ENCODE measurements at regions not wholly inside any gene's neighbourhood (a gene's known extent, or its start where the extent isn't known, plus 50 kb on each side); places are given as distances from the start of the nearest gene placed in this dataset.

GRCh38 chr12:94783343-94783742 lies 133.0 kb upstream of the TMCC3 start (continued):
- TF ChIP-seq PBX3 (CRISPR knock-in tag; IDR thresholded peaks at IDR 0.05; ENCODE audit: borderline replicate concordance), result no peak
- TF ChIP-seq KDM6A (CRISPR knock-in tag; IDR thresholded peaks at IDR 0.05; ENCODE audit: low read depth), result no peak
- no peak for TF ChIP-seq GPBP1L1 (CRISPR knock-in tag; IDR thresholded peaks at IDR 0.05)
- no peak for TF ChIP-seq RBAK (CRISPR knock-in tag; IDR thresholded peaks at IDR 0.05)

GRCh38 chr12:94781835-94782234 lies 131.5 kb upstream of the TMCC3 start:
- FAIRE-seq, result no peak
- Histone ChIP-seq H4K20me1 (ENCODE audit: insufficient read depth, low read length) (no peaks in the 10 kb centered on the region), H3K9ac (ENCODE audit: insufficient read depth, low read depth, low read length) (no peak overlapping the region), H3K4me1 (ENCODE audit: insufficient read depth, low read length) (no peaks in the 10 kb centered on the region), H3K79me2 (ENCODE audit: insufficient read depth, low read length) (no peaks in the 10 kb centered on the region), H3K27ac (ENCODE audit: extremely low read length, insufficient read depth, low read length) (no peak overlapping the region), H3K27me3 (ENCODE audit: control insufficient read depth in 1 of 2, insufficient read depth in 2 of 2, low read length in 2 of 2) (0 out of 5 replicates have a peak, but pooled peaks cover 0 to 4% of the 10 kb centered on the region in 2 experiments), H3K9me3 (ENCODE audit: low read length) (no peaks in the 10 kb centered on the region), H3K4me3 (replicated peaks in 1 of 3; ENCODE audit: insufficient read depth in 1 of 3, low read depth in 2 of 3, low read length in 3 of 3) (no peak overlapping the region), H2AFZ (ENCODE audit: low read length) (no peak overlapping the region), H3K36me3 (replicated peaks in 1 of 2; ENCODE audit: control insufficient read depth in 1 of 2, insufficient read depth in 2 of 2, low read length in 2 of 2) (no peaks in the 10 kb centered on the region), H3K4me2 (ENCODE audit: low read depth, low read length) (no peak overlapping the region)
- no peak for ATAC-seq
- in situ Hi-C loops (cut with HindIII; ENCODE audit: extremely low pct_ligation_motif_present, low pct_unique_long_range_greater_than_20kb), result no loop called here
- CTCF ChIA-PET (ENCODE audit: low intra/inter-chr PET ratio, low total read pairs), result no interaction called here
- no TSS peak for BruUV-seq (replicated peaks)
- intact Hi-C loops (cut with micrococcal nuclease; ENCODE audit: unreplicated experiment), result no loop called here
- DNase-seq (ENCODE audit: low spot score), result no peak
- 3% methylated on average over 2 of the region's 2 CpGs for WGBS (ENCODE audit: low lambda C conversion rate)
- TF ChIP-seq NFE2L2 (IDR thresholded peaks at IDR 0.05; ENCODE audit: low read length), result 0 out of 2 replicates have a peak, but pooled peaks have one; percentile 30
- TF ChIP-seq GATA4 (IDR thresholded peaks at IDR 0.05; ENCODE audit: borderline replicate concordance, low read depth), result no peak
- TF ChIP-seq MAFK (conservative IDR thresholded peaks at IDR 0.05 in 1 of 2, IDR thresholded peaks at IDR 0.05 in 1 of 2; ENCODE audit: low read length in 2 of 2), result peak in 1 of 2 experiments; percentile 28; a peak in 1 of 4 replicates
- no peak for TF ChIP-seq ZNF772 (CRISPR knock-in tag; IDR thresholded peaks at IDR 0.05)
- TF ChIP-seq GTF2F1 (IDR thresholded peaks at IDR 0.05; ENCODE audit: low read length), result no peak
- POLR2A ChIA-PET, result no interaction called here
